Karpas-422 (cell line): ENCODE measurements at regions not wholly inside any gene's neighbourhood (a gene's known extent, or its start where the extent isn't known, plus 50 kb on each side); places are given as distances from the start of the nearest gene placed in this dataset.

Experiments
- DNase-seq: peaks from one replicate; pipeline ENCODE4 v3.0.0-alpha.2; 2015
- H2AFZ ChIP-seq: fragments of 200-600 bp; sonication (generic); 2 replicates; pipeline ENCODE4 v1.6.1; 2014; ENCODE audit warnings: antibody characterized with exemption, low read length, mixed read lengths
- H3K27ac ChIP-seq: fragments of 200-600 bp; sonication (generic); 2 replicates; pipeline ENCODE4 v1.5.1; 2014; ENCODE audit warnings: mild to moderate bottlenecking, low read length, moderate library complexity
- H3K27me3 ChIP-seq: fragments of 200-600 bp; sonication (generic); 2 replicates; pipeline ENCODE4 v1.6.1; 2014; ENCODE audit warnings: low read length, mixed read lengths
- H3K36me3 ChIP-seq: fragments of 200-600 bp; sonication (generic); 2 replicates; pipeline ENCODE4 v1.6.1; 2014; ENCODE audit warnings: low read length, mixed read lengths; ENCODE audit not compliant: insufficient read depth
- H3K4me1 ChIP-seq: fragments of 200-600 bp; sonication (generic); 2 replicates; pipeline ENCODE4 v1.6.1; 2014; ENCODE audit warnings: mild to moderate bottlenecking, low read length, mixed read lengths
- H3K4me2 ChIP-seq: fragments of 200-600 bp; sonication (generic); 2 replicates; pipeline ENCODE4 v1.6.1; 2014; ENCODE audit warnings: low read length, low read depth, mild to moderate bottlenecking; ENCODE audit not compliant: poor library complexity, severe bottlenecking
- H3K4me3 ChIP-seq: fragments of 200-600 bp; sonication (generic); 2 replicates; pipeline ENCODE4 v1.5.1; 2014; ENCODE audit warnings: mild to moderate bottlenecking, antibody characterized with exemption, low read length, mixed read lengths
- H3K79me2 ChIP-seq: fragments of 200-600 bp; sonication (generic); 2 replicates; pipeline ENCODE4 v1.6.1; 2014; ENCODE audit warnings: mild to moderate bottlenecking, low read length, mixed read lengths
- H3K9ac ChIP-seq: fragments of 200-600 bp; sonication (generic); 2 replicates; pipeline ENCODE4 v1.6.0; 2014; ENCODE audit warnings: low read length
- H3K9me2 ChIP-seq: fragments of 200-600 bp; sonication (generic), shearing (Covaris generic); replicated peaks from 2 replicates; pipeline ENCODE4 v1.6.0; 2014; ENCODE audit warnings: mild to moderate bottlenecking, low read length, moderate library complexity; ENCODE audit not compliant: insufficient read depth
- H3K9me3 ChIP-seq: fragments of 300-700, 200-600 bp; sonication (generic); 2 replicates; pipeline ENCODE4 v1.6.1; 2014; ENCODE audit warnings: low read length, mixed read lengths
- H4K20me1 ChIP-seq: fragments of 200-600 bp; sonication (generic); 2 replicates; pipeline ENCODE4 v1.6.1; 2014; ENCODE audit warnings: mild to moderate bottlenecking, antibody characterized with exemption, low read length, low read depth; ENCODE audit not compliant: insufficient read depth

DNA sequence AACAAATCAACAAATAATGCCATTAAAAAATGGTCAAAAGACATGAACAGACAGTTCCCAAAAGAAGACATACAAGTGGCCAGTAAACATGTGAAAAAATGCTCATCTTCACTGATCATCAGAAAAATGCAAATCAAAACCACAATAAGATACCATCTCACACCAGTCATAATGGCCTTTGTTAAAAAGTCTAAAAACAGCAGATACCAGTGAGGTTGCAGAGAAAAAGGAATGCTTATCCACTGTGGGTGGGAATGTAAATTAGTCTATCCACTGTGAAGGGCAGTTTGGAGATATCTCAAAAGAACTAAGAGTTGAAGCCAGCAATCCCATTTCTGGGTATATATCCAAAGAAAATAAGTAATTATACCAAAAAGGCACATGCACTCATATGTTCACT lies 668.1 kb upstream of the CPEB2 start:
- DNase-seq = no peak

DNA sequence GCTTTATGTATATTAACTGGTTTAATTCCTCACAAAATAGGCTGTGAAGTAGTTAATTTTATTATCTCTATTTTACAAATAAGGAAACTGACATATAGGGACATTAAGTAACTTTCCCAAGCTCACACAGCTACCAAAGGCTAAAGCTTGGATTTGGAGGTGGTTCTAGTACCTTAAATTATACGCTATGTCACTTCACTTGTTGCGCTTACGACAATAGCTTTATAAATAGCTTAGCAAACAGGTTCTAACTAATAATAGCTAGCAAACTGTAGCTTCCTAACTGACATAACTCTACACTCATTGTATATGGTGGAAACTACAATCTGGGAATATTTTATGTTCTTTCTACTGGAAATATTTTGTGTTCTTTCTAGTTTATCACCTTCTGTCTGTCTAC lies 666.4 kb upstream of the CPEB2 start:
- no peaks in the 10 kb centered on the region for H3K27me3 ChIP-seq
- H3K79me2 ChIP-seq = no peaks in the 10 kb centered on the region
- no peak overlapping the region for H3K4me3 ChIP-seq
- no peak for DNase-seq
- H3K27ac ChIP-seq = no peak overlapping the region
- H4K20me1 ChIP-seq = no peaks in the 10 kb centered on the region
- no peaks in the 10 kb centered on the region for H3K4me1 ChIP-seq
- H3K36me3 ChIP-seq = no peaks in the 10 kb centered on the region
- H3K9me3 ChIP-seq = no peaks in the 10 kb centered on the region; the same call in 1 of the 2 replicates
- H3K4me2 ChIP-seq = no peak overlapping the region
- no peaks in the 10 kb centered on the region for H3K9me2 ChIP-seq
- no peak overlapping the region for H2AFZ ChIP-seq
- H3K9ac ChIP-seq = no peak overlapping the region

More for the DNA sequence above, 668.1 kb upstream of the CPEB2 start:
- no peaks in the 10 kb centered on the region for H3K36me3 ChIP-seq
- no peaks in the 10 kb centered on the region for H3K9me2 ChIP-seq
- H3K4me3 ChIP-seq = no peak overlapping the region
- no peak overlapping the region for H2AFZ ChIP-seq
- H3K4me1 ChIP-seq = no peaks in the 10 kb centered on the region
- H3K27ac ChIP-seq = no peak overlapping the region
- H3K27me3 ChIP-seq = no peaks in the 10 kb centered on the region
- H3K4me2 ChIP-seq = no peak overlapping the region
- no peaks in the 10 kb centered on the region for H4K20me1 ChIP-seq
- H3K9ac ChIP-seq = no peak overlapping the region
- H3K9me3 ChIP-seq = no peaks in the 10 kb centered on the region; the same call in 1 of the 2 replicates
- H3K79me2 ChIP-seq = no peaks in the 10 kb centered on the region

DNA sequence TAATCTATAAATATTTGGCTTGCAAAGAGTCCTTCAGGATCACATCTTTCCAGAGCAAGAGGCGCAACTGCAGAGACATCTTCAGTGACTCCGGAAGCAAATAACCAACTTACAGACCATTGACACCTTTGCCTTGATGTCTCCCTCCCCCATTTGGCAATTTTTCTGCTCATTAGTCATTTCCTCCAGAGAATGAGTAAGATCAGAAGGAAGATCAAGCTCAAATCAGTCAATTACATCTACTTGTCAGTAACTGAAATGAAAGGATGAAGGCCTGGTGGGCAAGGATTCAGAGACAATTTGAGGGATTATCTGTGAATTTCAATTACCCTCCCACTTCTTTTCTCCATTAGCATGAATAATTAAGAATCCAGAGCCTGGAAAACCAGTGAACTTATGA lies 665.6 kb upstream of the CPEB2 start:
- no peak for DNase-seq
- no peak overlapping the region for H3K4me3 ChIP-seq

DNA sequence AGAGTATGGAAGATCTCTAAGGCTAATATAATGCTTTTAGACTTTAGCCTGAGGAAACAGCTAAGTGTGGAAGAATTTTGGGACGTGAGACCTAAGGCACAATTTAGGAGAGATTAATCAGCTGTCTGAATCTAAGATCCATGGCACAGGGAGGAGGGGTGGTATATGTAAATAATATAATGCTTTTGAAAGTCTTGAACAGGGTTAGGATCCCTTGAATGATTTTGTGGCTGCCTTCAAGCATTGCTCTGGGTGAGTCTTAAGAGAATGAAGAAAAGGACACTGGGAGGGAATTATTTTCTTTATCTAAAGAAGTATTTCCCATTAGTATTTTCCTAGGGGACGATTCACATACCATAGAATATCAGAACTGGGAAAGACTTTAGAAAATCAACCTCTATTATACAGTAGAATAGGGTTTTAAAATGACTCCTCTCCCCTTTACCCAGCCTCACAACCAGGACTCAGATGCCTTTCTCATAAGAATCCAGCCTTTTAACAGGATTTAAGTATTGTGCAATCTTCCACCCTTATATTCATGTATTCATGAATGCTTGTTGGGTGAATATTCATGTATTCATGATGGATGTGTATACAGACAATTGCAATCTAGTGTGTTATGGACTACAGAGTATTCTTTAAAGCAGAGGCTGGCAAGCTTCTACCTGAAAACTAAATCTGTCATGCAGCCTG lies 664.2 kb upstream of the CPEB2 start:
- Histone ChIP-seq H3K36me3 (no peaks in the 10 kb centered on the region), H3K4me3 (no peak overlapping the region), H2AFZ (no peak overlapping the region)

More for the DNA sequence above, 665.6 kb upstream of the CPEB2 start:
- Histone ChIP-seq H3K9me3 (no peaks in the 10 kb centered on the region; the same call in 1 of the 2 replicates), H3K27me3 (no peaks in the 10 kb centered on the region), H3K27ac (no peak overlapping the region), H3K36me3 (no peaks in the 10 kb centered on the region), H3K4me2 (no peak overlapping the region), H3K79me2 (no peaks in the 10 kb centered on the region), H3K9me2 (no peaks in the 10 kb centered on the region), H3K9ac (no peak overlapping the region), H2AFZ (no peak overlapping the region), H3K4me1 (no peaks in the 10 kb centered on the region), H4K20me1 (no peaks in the 10 kb centered on the region)

DNA sequence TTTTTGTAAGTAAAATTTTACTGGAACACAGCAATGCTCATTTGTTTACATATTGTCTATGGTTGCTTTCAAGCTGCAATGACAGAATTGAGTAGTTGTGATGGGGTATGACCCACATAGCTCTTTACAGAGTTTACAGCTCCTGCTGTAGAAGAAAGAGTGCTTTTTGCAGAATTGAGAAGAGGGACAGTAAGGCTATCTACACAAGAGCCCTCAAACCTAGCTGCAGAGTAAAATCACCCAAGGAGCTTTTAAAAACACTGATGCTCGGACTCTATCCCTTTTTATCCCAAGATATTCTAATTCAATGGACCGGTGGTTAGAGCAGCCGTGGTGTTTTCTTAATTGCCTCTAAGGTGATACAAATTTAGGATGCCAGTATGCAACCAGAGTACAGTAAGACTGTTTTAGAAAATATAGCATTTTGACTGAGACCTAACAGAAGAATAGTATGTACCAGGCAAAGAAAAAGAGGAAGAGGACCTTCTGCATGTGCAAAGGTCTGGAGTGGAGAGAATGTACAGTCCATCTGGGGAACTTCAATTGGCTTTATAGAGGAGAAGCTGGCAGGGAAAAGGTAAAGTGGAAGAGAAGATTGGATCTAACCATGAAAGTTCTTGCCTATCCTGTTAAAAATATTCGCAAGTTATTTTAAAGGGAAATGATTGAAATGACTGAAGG lies 663.6 kb upstream of the CPEB2 start:
- Histone ChIP-seq H3K9me3 (no peaks in the 10 kb centered on the region; the same call in 1 of the 2 replicates), H3K9ac (no peak overlapping the region), H3K4me2 (no peak overlapping the region), H3K4me3 (no peak overlapping the region), H2AFZ (no peak overlapping the region), H3K27ac (no peak overlapping the region), H3K36me3 (no peaks in the 10 kb centered on the region), H4K20me1 (no peaks in the 10 kb centered on the region), H3K9me2 (no peaks in the 10 kb centered on the region), H3K79me2 (no peaks in the 10 kb centered on the region), H3K4me1 (no peaks in the 10 kb centered on the region), H3K27me3 (no peaks in the 10 kb centered on the region)
- DNase-seq = no peak

More for the DNA sequence above, 664.2 kb upstream of the CPEB2 start:
- Histone ChIP-seq H3K79me2 (no peaks in the 10 kb centered on the region), H3K9me3 (no peaks in the 10 kb centered on the region; the same call in 1 of the 2 replicates), H3K9ac (no peak overlapping the region), H4K20me1 (no peaks in the 10 kb centered on the region), H3K27ac (no peak overlapping the region), H3K9me2 (no peaks in the 10 kb centered on the region), H3K4me2 (no peak overlapping the region), H3K27me3 (no peaks in the 10 kb centered on the region), H3K4me1 (no peaks in the 10 kb centered on the region)
- DNase-seq = no peak

DNA sequence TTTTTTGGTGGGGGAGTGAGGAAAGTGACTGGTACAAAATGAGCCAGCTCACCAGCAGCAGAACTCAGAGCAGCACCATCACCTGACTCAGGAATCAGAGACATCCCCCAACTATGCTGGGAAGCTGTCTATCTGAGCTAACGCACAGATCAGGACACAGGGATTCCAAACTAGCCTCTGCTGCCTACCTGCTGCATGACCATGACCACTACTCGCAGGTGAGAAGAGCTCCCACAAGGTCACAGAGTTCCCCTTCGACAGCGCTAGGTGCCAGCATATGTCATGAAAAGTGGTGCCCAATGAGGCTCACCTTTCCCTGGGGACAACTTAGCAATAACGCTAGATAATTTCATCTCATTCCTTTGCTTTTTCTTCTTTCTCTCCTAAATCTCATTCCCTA lies 662.6 kb upstream of the CPEB2 start:
- Histone ChIP-seq H3K27ac (no peak overlapping the region), H3K9me3 (no peaks in the 10 kb centered on the region), H3K4me1 (no peaks in the 10 kb centered on the region), H4K20me1 (no peaks in the 10 kb centered on the region), H3K4me3 (no peak overlapping the region), H3K4me2 (no peak overlapping the region), H3K79me2 (no peaks in the 10 kb centered on the region), H3K36me3 (no peaks in the 10 kb centered on the region), H2AFZ (no peak overlapping the region), H3K9me2 (no peaks in the 10 kb centered on the region), H3K27me3 (no peaks in the 10 kb centered on the region), H3K9ac (no peak overlapping the region)
- no peak for DNase-seq

DNA sequence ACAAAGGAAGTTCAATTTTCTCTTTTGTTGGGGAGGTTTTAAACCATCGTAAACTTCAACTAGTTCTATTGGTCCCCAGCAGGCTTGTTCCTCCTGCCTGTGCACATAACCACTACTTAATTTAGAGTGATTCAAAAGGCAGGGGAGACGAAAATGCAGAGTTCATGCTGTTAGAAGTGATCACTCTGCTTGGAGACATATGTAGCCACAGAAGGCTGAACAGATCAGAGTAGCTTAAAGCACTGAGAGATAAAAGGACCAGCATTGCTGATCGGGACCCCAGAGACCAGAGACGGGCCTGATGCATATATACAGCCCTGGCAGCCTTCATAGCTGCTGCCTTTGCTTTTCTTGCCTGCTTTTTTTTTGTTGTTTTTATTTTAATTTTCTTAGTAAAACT lies 662.0 kb upstream of the CPEB2 start:
- no peaks in the 10 kb centered on the region for H3K79me2 ChIP-seq

DNA sequence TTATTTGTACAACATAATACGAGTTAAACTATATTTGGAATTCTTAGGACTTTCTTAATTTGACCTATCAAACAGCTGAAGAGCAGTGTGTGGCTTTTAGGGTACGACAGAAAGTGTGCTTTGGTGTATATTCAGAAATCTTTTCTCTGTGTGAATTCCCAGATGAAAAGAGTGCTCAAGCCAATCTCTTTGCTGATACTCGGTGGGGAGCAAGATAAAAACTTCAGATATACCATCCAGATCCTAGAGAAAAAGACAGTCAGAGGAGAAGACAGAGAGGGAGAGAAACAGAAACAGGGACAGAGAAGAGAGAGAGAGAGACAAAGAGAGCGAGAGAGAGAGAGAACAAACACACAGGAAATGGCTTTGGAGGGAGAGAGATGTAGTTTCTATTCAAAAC lies 658.3 kb upstream of the CPEB2 start:
- Histone ChIP-seq H3K79me2 (no peaks in the 10 kb centered on the region), H3K36me3 (no peaks in the 10 kb centered on the region), H3K9me3 (no peaks in the 10 kb centered on the region), H3K4me2 (no peak overlapping the region), H3K9me2 (no peaks in the 10 kb centered on the region), H3K27me3 (no peaks in the 10 kb centered on the region), H3K4me3 (no peak overlapping the region), H3K4me1 (no peaks in the 10 kb centered on the region), H3K27ac (no peak overlapping the region), H3K9ac (no peak overlapping the region), H2AFZ (no peak overlapping the region), H4K20me1 (no peaks in the 10 kb centered on the region)
- DNase-seq = no peak

More for the DNA sequence above, 662.0 kb upstream of the CPEB2 start:
- Histone ChIP-seq H2AFZ (no peak overlapping the region), H3K9ac (no peak overlapping the region), H3K27ac (no peak overlapping the region), H3K9me2 (no peaks in the 10 kb centered on the region), H3K36me3 (no peaks in the 10 kb centered on the region), H4K20me1 (no peaks in the 10 kb centered on the region), H3K9me3 (no peaks in the 10 kb centered on the region), H3K4me3 (no peak overlapping the region), H3K4me1 (no peaks in the 10 kb centered on the region), H3K27me3 (no peaks in the 10 kb centered on the region), H3K4me2 (no peak overlapping the region)
- DNase-seq = no peak
